Mesothelial cell of epicardium (in vitro differentiated cells): ENCODE measurements at regions not wholly inside any gene's neighbourhood (a gene's known extent, or its start where the extent isn't known, plus 50 kb on each side); places are given as distances from the start of the nearest gene placed in this dataset.

ENCODE experiments used
- DNase-seq, 2 experiments: peaks; one replicate each; pipeline ENCODE4 v3.0.0; 2021; ENCODE audit warnings: low spot score in 2 of 2; ENCODE audit not compliant: unreplicated experiment in 2 of 2
- H3K27ac Mint-ChIP-seq: 2 replicates; pipeline ENCODE4 v1.8.0; 2021; ENCODE audit warnings: mixed read lengths
- H3K27me3 Mint-ChIP-seq: 2 replicates; pipeline ENCODE4 v1.8.0; 2021; ENCODE audit warnings: low read depth, mixed read lengths
- H3K36me3 Mint-ChIP-seq: 2 replicates; pipeline ENCODE4 v1.8.0; 2021; ENCODE audit warnings: mixed read lengths
- H3K4me1 Mint-ChIP-seq: 2 replicates; pipeline ENCODE4 v1.8.0; 2021; ENCODE audit warnings: mixed read lengths
- H3K4me3 Mint-ChIP-seq: 2 replicates; pipeline ENCODE4 v1.8.0; 2021; ENCODE audit warnings: mild to moderate bottlenecking, moderate library complexity, mixed read lengths
- H3K9me3 Mint-ChIP-seq: 2 replicates; pipeline ENCODE4 v1.8.0; 2021; ENCODE audit warnings: mixed read lengths
- TF ChIP-seq, protein P1 (sequence below): fragments of 200-600 bp; sonication (generic); IDR thresholded peaks from one replicate; pipeline ENCODE4 v1.5.0; 2021; ENCODE audit warnings: antibody characterized with exemption; ENCODE audit not compliant: unreplicated experiment

DNA sequence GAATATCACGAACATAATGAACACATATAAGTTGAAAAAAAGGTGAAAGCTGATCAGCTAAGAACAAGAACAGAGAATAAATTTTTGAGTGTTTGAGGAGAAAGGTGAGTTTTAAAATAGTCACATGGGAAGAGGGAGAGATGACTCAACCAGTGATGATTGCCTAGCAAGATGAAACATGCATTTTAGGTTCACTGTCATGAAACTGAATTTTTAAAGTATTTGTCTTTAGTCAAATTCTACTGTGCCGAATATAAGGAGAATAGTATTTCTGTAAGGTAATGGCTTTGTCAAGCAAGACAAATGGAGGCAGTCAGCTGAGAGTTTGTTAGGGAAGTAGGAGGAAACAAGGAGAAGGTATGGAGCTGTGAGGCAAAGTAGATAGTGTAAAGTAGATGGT, 2557.4 kb downstream of the PCDH9 start:
- Mint-ChIP-seq H3K36me3 (no peaks in the 10 kb centered on the region), H3K4me3 (no peak overlapping the region)

DNA sequence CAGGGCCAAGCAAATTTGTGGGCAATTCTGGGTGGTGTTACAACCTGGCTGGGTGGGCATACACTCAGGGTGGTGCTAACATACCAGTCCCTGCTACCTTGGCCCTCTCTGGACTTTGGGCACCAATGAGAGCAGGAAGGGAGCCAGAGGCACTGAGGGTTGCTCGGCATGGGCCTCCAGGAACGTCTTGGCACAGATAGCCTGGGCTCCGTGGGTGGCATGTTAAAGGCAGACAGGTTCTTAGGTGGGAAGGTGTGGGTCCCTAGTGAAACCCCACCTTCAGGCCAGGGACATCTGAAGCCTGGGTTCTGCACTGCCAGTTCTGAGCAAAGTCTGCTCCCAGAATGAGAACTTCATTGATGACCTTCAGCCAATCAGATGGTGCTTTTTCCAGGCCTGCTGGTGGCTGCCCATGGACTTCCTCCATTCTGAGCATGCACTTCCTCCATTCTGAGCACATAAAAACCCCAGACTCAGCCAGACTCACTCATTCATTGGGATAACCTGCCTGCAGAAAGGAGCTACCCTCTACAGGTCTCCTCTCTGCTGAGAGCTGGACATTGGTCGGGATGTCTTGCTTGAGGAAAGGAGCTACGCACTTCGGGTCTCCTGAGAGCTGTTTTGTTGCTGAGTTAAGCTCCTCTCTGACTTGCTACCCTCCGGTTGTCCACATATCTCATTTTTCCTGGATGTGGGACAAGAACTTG, 2567.1 kb downstream of the PCDH9 start:
- TF ChIP-seq, protein P1, sequence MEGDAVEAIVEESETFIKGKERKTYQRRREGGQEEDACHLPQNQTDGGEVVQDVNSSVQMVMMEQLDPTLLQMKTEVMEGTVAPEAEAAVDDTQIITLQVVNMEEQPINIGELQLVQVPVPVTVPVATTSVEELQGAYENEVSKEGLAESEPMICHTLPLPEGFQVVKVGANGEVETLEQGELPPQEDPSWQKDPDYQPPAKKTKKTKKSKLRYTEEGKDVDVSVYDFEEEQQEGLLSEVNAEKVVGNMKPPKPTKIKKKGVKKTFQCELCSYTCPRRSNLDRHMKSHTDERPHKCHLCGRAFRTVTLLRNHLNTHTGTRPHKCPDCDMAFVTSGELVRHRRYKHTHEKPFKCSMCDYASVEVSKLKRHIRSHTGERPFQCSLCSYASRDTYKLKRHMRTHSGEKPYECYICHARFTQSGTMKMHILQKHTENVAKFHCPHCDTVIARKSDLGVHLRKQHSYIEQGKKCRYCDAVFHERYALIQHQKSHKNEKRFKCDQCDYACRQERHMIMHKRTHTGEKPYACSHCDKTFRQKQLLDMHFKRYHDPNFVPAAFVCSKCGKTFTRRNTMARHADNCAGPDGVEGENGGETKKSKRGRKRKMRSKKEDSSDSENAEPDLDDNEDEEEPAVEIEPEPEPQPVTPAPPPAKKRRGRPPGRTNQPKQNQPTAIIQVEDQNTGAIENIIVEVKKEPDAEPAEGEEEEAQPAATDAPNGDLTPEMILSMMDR = no peak
- no peak overlapping the region for H3K27ac Mint-ChIP-seq
- no peaks in the 10 kb centered on the region for H3K9me3 Mint-ChIP-seq
- no peaks in the 10 kb centered on the region for H3K36me3 Mint-ChIP-seq
- H3K27me3 Mint-ChIP-seq = no peaks in the 10 kb centered on the region
- DNase-seq = no peak
- no peak overlapping the region for H3K4me3 Mint-ChIP-seq
- H3K4me1 Mint-ChIP-seq = no peaks in the 10 kb centered on the region

More for the DNA sequence above, 2557.4 kb downstream of the PCDH9 start:
- TF ChIP-seq, protein P1 = no peak
- Mint-ChIP-seq H3K27me3 (no peaks in the 10 kb centered on the region), H3K27ac (no peak overlapping the region), H3K9me3 (peaks cover 11% of the 10 kb centered on the region), H3K4me1 (peaks cover 22% of the 10 kb centered on the region)
- no peak for DNase-seq

DNA sequence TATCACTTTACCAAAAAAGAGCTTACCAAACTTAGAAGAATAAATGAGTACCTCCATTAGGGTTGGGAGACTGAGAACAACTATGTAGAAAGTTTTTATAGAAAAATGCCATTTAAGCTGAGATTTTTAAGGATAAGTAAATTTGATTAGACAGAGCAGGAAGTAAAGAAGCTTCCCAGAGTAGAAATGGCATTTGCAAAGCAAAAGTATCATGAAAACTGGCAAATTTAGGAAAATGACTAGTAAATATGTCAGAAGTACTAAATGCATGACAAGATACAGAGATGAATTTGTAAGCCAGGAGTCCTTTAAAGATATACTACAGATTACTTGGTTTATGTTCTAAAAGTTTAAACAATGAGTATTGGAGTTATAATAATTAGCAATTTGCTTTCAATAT, 2581.8 kb downstream of the PCDH9 start:
- Mint-ChIP-seq H3K9me3 (peaks cover 9% of the 10 kb centered on the region), H3K27me3 (no peaks in the 10 kb centered on the region), H3K27ac (no peak overlapping the region), H3K4me1 (peaks cover 22% of the 10 kb centered on the region), H3K4me3 (no peak overlapping the region), H3K36me3 (no peaks in the 10 kb centered on the region)
- DNase-seq = no peak
- TF ChIP-seq, protein P1 = no peak

DNA sequence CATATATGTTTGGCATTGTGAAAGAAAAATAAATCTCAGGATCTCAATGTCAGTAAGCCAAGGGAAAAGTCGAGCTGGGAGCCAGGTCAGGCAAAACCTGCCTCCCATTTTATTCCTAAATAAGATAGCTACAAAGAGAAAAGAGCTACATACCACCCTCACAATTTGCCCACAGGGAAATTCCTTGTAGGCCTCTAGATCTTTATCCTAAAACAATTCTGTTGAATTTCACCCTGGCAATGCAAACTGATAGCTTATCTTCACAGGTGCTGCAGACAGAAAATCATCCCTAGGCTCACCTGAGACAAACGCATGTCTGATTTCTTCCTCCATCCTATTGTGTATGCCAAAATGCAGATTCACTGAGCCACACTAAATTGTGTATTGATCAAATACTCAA, 2587.1 kb downstream of the PCDH9 start:
- H3K4me3 Mint-ChIP-seq = no peak overlapping the region
- H3K4me1 Mint-ChIP-seq = peaks cover 28% of the 10 kb centered on the region
- TF ChIP-seq, protein P1 = no peak
- H3K27ac Mint-ChIP-seq = no peak overlapping the region
- H3K27me3 Mint-ChIP-seq = no peaks in the 10 kb centered on the region
- H3K36me3 Mint-ChIP-seq = no peaks in the 10 kb centered on the region
- no peak for DNase-seq
- peaks cover 3% of the 10 kb centered on the region for H3K9me3 Mint-ChIP-seq

DNA sequence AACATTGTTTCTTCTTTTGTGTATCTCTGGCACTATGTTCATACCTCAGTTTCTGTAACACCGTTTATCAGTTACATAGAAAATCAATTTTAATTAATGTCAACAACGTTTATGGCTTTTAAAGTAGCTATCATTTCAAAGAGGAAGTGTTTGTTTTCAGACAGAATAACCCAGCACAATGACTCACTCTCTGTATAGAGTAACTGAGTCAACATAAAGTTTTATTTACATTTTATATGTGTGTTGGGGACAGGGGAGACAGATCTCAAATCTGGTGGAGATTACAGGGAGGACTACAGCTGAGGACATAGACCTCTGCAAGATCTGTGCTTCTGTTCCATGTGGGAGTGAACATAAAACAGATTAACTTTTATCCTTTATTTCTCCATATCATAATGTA, 2590.1 kb downstream of the PCDH9 start:
- Mint-ChIP-seq H3K36me3 (no peaks in the 10 kb centered on the region), H3K4me3 (no peak overlapping the region), H3K9me3 (peaks cover 6% of the 10 kb centered on the region), H3K4me1 (peaks cover 28% of the 10 kb centered on the region), H3K27me3 (no peaks in the 10 kb centered on the region), H3K27ac (no peak overlapping the region)
- TF ChIP-seq, protein P1 = no peak
- DNase-seq = no peak
